ENCODE measurements at regions not wholly inside any gene's neighbourhood (a gene's known extent, or its start where the extent isn't known, plus 50 kb on each side); places are given as distances from the start of the nearest gene placed in this dataset.
A peak's percentile ranks its signal among the peaks of the same experiment; 100 is the strongest.

DNA sequence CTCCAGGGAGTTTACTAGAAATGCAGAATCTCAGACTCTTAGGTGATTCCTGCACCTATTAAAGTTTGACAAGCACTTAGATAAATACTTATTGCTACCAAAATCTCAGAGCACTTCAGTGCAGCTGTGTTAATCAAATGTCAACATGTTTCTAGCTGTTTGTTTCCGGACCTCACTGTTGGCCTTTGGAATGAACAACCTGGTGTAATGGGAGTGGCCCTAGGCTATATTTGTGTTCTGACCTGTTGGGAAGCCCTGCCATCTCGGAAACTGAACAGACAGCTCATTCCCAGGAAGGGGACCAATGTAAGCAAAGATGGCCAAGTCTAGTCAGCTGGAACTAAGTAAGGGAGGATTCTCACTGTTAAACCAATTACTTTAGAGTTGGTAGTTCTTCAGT, 145.0 kb upstream of the SLC28A3 start:
- TF ChIP-seq CTCF (IDR thresholded peaks at IDR 0.05; ENCODE audit: insufficient read depth, low read length, severe bottlenecking): no peak
- H3K36me3 ChIP-seq (ENCODE audit: control insufficient read depth, insufficient read depth, low read length): no peaks in the 10 kb centered on the region
- no peak overlapping the region for H3K4me3 ChIP-seq (ENCODE audit: low read depth, low read length)
- FAIRE-seq (peak; percentile 60), DNase-seq (ENCODE audit: low read depth) (peak; percentile 92)
- no peaks in the 10 kb centered on the region for H3K27me3 ChIP-seq (ENCODE audit: control insufficient read depth, insufficient read depth, low read length)

DNA sequence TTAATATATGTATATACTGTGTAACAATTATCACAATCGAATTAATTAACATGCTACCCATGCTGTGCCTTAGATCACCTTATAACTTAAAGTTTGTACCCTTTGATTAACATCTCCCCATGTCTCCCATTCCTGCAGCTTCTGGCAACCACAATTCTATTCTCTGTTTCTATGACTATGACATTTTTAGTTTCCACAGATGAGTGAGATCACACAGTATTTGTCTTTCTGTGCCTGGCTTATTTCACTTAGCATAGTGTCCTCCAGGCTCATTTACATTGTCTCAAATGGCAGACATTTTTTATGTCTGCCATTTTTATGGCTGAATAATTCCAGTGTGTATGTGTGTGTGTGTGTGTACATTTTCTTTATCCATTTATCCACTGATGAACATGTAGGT, 146.1 kb upstream of the SLC28A3 start:
- no peaks in the 10 kb centered on the region for H3K27me3 ChIP-seq (ENCODE audit: control insufficient read depth, insufficient read depth, low read length)
- H3K4me3 ChIP-seq (ENCODE audit: low read depth, low read length): no peak overlapping the region
- H3K36me3 ChIP-seq (ENCODE audit: control insufficient read depth, insufficient read depth, low read length): no peaks in the 10 kb centered on the region
- TF ChIP-seq CTCF (IDR thresholded peaks at IDR 0.05; ENCODE audit: insufficient read depth, low read length, severe bottlenecking): no peak
- DNase-seq (ENCODE audit: low read depth) (no peak), FAIRE-seq (no peak)

- FAIRE-seq (no peak), DNase-seq (ENCODE audit: low read depth) (no peak)
- no peaks in the 10 kb centered on the region for H3K27me3 ChIP-seq (ENCODE audit: control insufficient read depth, insufficient read depth, low read length)
- H3K4me3 ChIP-seq (ENCODE audit: low read depth, low read length): no peak overlapping the region
- no peaks in the 10 kb centered on the region for H3K36me3 ChIP-seq (ENCODE audit: control insufficient read depth, insufficient read depth, low read length)
- no peak for TF ChIP-seq CTCF (IDR thresholded peaks at IDR 0.05; ENCODE audit: insufficient read depth, low read length, severe bottlenecking)
Observed at GRCh38 chr9:84490206-84490841, 149.8 kb upstream of the SLC28A3 start.

- no peaks in the 10 kb centered on the region for H3K36me3 ChIP-seq (ENCODE audit: control insufficient read depth, insufficient read depth, low read length)
- FAIRE-seq: peak; percentile 43
- TF ChIP-seq CTCF (IDR thresholded peaks at IDR 0.05; ENCODE audit: insufficient read depth, low read length, severe bottlenecking): no peak
- H3K27me3 ChIP-seq (ENCODE audit: control insufficient read depth, insufficient read depth, low read length): no peaks in the 10 kb centered on the region
- no peak overlapping the region for H3K4me3 ChIP-seq (ENCODE audit: low read depth, low read length)
- no peak for DNase-seq (ENCODE audit: low read depth)
Observed at GRCh38 chr9:84490842-84491325, 150.3 kb upstream of the SLC28A3 start.

DNA sequence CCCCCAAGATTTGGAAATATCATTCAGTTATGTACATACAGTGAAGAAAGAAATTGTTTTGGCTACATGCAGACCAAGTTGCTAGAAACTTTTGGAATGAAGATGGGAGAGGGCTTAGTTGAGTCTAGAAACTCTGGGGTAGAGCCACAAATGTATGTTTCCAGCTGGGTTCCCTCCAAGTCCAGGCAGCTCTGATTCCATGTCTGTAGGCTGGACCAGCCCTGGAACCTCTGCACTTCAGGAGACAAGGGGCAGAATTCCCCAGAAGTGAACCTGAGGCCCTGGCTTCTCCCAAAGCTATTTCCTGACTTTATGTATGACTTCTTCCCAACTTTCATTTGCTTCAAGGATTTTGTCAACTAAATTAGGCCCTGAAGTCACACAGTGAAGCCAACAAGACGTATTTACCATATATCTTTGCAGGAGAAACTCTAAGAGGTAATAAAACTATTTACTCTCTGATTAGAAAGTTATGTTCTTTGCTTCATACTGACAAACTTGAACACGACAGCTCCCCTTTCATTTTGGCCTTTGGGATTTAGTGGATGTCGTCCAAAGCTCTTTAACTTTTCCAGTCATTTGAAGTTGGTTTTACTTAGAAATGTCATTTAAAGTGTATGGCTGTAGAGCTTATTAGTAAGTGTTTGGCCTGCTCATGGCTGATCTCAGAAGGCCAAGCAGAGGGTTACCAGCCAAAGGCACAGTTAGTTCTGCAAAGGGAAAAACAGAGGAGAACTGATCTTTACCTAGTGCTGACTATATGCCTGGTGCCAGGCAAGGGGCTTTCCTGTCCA, 152.0 kb upstream of the SLC28A3 start:
- Histone ChIP-seq H3K27me3 (ENCODE audit: control insufficient read depth, insufficient read depth, low read length) (no peaks in the 10 kb centered on the region), H3K4me3 (ENCODE audit: low read depth, low read length) (no peak overlapping the region), H3K36me3 (ENCODE audit: control insufficient read depth, insufficient read depth, low read length) (no peaks in the 10 kb centered on the region)
- no peak for TF ChIP-seq CTCF (IDR thresholded peaks at IDR 0.05; ENCODE audit: insufficient read depth, low read length, severe bottlenecking)
- DNase-seq (ENCODE audit: low read depth): no peak
- no peak for FAIRE-seq

All from bronchial epithelial cell (primary cell).